CD14-positive monocyte (primary cell): ENCODE measurements at regions not wholly inside any gene's neighbourhood (a gene's known extent, or its start where the extent isn't known, plus 50 kb on each side); places are given as distances from the start of the nearest gene placed in this dataset.
"Not testable (repeated sequence)": the region's sequence is repeated elsewhere in the genome, so short reads cannot be mapped to it uniquely, and the experiment has no call there.

ENCODE experiments used
- DNase-seq, 3 donors: peaks; one replicate each; pipeline ENCODE4 v3.0.0-alpha.2; 2011 to 2022
- H2AFZ ChIP-seq: 2 replicates; pipeline ENCODE4 v1.6.0; 2012; ENCODE audit warnings: mild to moderate bottlenecking, low read depth, low read length, inconsistent platforms; ENCODE audit not compliant: insufficient read depth, poor library complexity, severe bottlenecking
- H3K27ac ChIP-seq, 2 donors: 1 replicate in 1 of 2; 2 replicates in 1 of 2; pipeline ENCODE4 v1.5.1; 2012 to 2013; ENCODE audit warnings: low read length in 2 of 2, control low read depth in 1 of 2, inconsistent platforms in 1 of 2, low read depth in 1 of 2, mild to moderate bottlenecking in 1 of 2
- H3K27me3 ChIP-seq, 2 donors: one replicate each; pipeline versions ENCODE4 v1.6.0 to v1.6.1; 2011 to 2013; ENCODE audit warnings: low read length in 2 of 2; ENCODE audit not compliant: control insufficient read depth in 2 of 2, insufficient read depth in 2 of 2
- H3K36me3 ChIP-seq, 2 donors: replicated peaks in 1 of 2; 1 replicate in 1 of 2; 2 replicates in 1 of 2; pipeline versions ENCODE4 v1.5.1 to v1.6.1; 2012 to 2013; ENCODE audit warnings: low read length in 2 of 2, control low read depth in 1 of 2, inconsistent platforms in 1 of 2, mild to moderate bottlenecking in 1 of 2; ENCODE audit not compliant: insufficient read depth in 2 of 2, control insufficient read depth in 1 of 2
- H3K4me1 ChIP-seq, 2 donors: 1 replicate in 1 of 2; 2 replicates in 1 of 2; pipeline versions ENCODE4 v1.5.1 to v1.6.1; 2012 to 2013; ENCODE audit warnings: low read length in 2 of 2, control low read depth in 1 of 2, inconsistent platforms in 1 of 2, mild to moderate bottlenecking in 1 of 2, moderate library complexity in 1 of 2; ENCODE audit not compliant: insufficient read depth in 2 of 2, control insufficient read depth in 1 of 2
- H3K4me2 ChIP-seq: replicated peaks from 2 replicates; pipeline ENCODE3; 2012; ENCODE audit warnings: low read length, moderate library complexity, mild to moderate bottlenecking; ENCODE audit not compliant: poor library complexity, severe bottlenecking; ENCODE audit errors: extremely low read depth
- H3K4me3 ChIP-seq, 3 experiments: fragments of 200-600 bp in 1 of 3; sonication (generic) in 1 of 3; replicated peaks in 1 of 3; 1 replicate in 2 of 3; 2 replicates in 1 of 3; pipeline ENCODE4 v1.5.1; 2011 to 2013; ENCODE audit warnings: low read length in 3 of 3, mild to moderate bottlenecking in 3 of 3, control low read depth in 2 of 3, low read depth in 2 of 3, inconsistent platforms in 1 of 3, moderate library complexity in 1 of 3
- H3K79me2 ChIP-seq: 2 replicates; pipeline ENCODE4 v1.6.0; 2012; ENCODE audit warnings: mild to moderate bottlenecking, control low read depth, inconsistent platforms, low read length, moderate library complexity; ENCODE audit not compliant: insufficient read depth
- H3K9ac ChIP-seq: 2 replicates; pipeline ENCODE4 v1.6.0; 2017; ENCODE audit warnings: low read length, mild to moderate bottlenecking; ENCODE audit not compliant: insufficient read depth, poor library complexity, severe bottlenecking
- H3K9me3 ChIP-seq, 2 donors: replicated peaks in 1 of 2; 1 replicate in 1 of 2; 2 replicates in 1 of 2; pipeline versions ENCODE4 v1.5.1 to v1.6.1; 2012 to 2013; ENCODE audit warnings: low read length in 2 of 2, control low read depth in 1 of 2; ENCODE audit not compliant: control insufficient read depth in 1 of 2, insufficient read depth in 1 of 2
- H4K20me1 ChIP-seq: 2 replicates; pipeline ENCODE4 v1.6.0; 2012; ENCODE audit warnings: mild to moderate bottlenecking, low read length, control low read depth, moderate library complexity; ENCODE audit not compliant: insufficient read depth
- H3K27ac Mint-ChIP-seq, 7 donors: one replicate each; pipeline ENCODE4 v1.8.0; 2020; ENCODE audit warnings: mild to moderate bottlenecking in 7 of 7, mixed read lengths in 7 of 7, moderate library complexity in 6 of 7, inconsistent platforms in 2 of 7
- H3K27me3 Mint-ChIP-seq, 3 donors: one replicate each; pipeline ENCODE4 v1.8.0; 2021 to 2022; ENCODE audit warnings: low read depth in 3 of 3, mild to moderate bottlenecking in 3 of 3, mixed read lengths in 3 of 3, moderate library complexity in 3 of 3, inconsistent platforms in 1 of 3
- H3K36me3 Mint-ChIP-seq, 2 donors: one replicate each; pipeline ENCODE4 v1.8.0; 2020; ENCODE audit warnings: mixed read lengths in 2 of 2, inconsistent platforms in 1 of 2, mild to moderate bottlenecking in 1 of 2
- H3K4me1 Mint-ChIP-seq: one replicate; pipeline ENCODE4 v1.8.0; 2020; ENCODE audit warnings: mild to moderate bottlenecking, mixed read lengths
- H3K4me3 Mint-ChIP-seq, 2 donors: one replicate each; pipeline ENCODE4 v1.8.0; 2020; ENCODE audit warnings: mild to moderate bottlenecking in 2 of 2, mixed read lengths in 2 of 2, moderate library complexity in 1 of 2
- H3K9me3 Mint-ChIP-seq, 7 donors: one replicate each; pipeline ENCODE4 v1.8.0; 2020 to 2022; ENCODE audit warnings: mixed read lengths in 7 of 7, mild to moderate bottlenecking in 6 of 7, moderate library complexity in 6 of 7, inconsistent platforms in 2 of 7
- WGBS: methylation state at CpG from one replicate; pipeline ENCODE4 v1.1.5; 2013; ENCODE audit warnings: missing lambda C conversion rate; ENCODE audit not compliant: insufficient coverage; 5-methylcytosine and 5-hydroxymethylcytosine counted together
- intact Hi-C, 2 donors: fragments of 100-400 bp; cut with micrococcal nuclease; formaldehyde crosslinking; loops; one replicate each; pipeline versions ENCODE4 v1.15.0 to v1.15.1; 2023
- TF ChIP-seq, protein P1 (sequence below): fragments of 200-600 bp; IDR thresholded peaks from one replicate; pipeline ENCODE4 v1.8.0; 2022; ENCODE audit warnings: antibody characterized with exemption, mild to moderate bottlenecking

DNA sequence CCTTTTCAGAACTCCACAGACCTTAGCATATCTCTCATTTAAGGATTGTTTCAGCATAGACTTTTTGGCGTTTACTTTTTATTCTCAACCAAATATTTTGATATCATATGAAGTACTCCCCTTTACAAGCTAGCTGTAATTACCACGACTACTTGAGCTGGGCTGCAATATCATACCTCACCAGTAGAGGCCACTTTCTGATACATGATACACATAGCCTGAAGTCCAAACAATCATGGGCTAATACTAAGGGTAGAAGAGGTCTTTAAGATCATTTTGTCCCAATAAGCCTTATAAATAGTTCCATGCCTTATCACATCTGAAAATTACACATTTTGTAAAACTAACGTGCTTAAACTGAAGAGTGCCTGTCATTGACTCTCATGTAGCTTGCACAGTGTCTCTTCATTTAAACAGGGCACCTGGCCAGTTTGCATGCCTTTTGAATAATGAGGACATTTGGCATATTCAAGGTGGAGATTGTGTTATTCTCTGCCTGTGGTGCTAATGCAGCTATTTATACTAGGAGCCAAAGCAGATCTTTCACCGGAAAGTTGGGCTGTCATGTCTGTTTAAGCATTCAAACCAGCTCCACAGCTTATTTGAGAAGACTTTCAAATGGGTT lies 403.7 kb upstream of the ZMIZ1 start:
- no peaks in the 10 kb centered on the region for H3K36me3 ChIP-seq
- intact Hi-C loops = loop anchor here in 1 of 2 donors (10.0 kb wide), 1 partner anchor 530 kb away; no protein-coding TSS in a partner anchor
- no peak overlapping the region for H3K9ac ChIP-seq
- Mint-ChIP-seq H3K4me1 (no peaks in the 10 kb centered on the region), H3K36me3 (no peaks in the 10 kb centered on the region), H3K27ac (no peak overlapping the region), H3K9me3 (peaks cover 5 to 26% (median 14%) of the 10 kb centered on the region in 7 donors), H3K4me3 (no peak overlapping the region), H3K27me3 (peaks cover 2 to 11% (median 5%) of the 10 kb centered on the region in 3 donors)
- no peaks in the 10 kb centered on the region for H3K79me2 ChIP-seq
- peak in 2 of 3 donors; percentile 17 to 21 for DNase-seq
- no peaks in the 10 kb centered on the region for H3K27me3 ChIP-seq
- H3K4me1 ChIP-seq = no peaks in the 10 kb centered on the region
- TF ChIP-seq, protein P1, sequence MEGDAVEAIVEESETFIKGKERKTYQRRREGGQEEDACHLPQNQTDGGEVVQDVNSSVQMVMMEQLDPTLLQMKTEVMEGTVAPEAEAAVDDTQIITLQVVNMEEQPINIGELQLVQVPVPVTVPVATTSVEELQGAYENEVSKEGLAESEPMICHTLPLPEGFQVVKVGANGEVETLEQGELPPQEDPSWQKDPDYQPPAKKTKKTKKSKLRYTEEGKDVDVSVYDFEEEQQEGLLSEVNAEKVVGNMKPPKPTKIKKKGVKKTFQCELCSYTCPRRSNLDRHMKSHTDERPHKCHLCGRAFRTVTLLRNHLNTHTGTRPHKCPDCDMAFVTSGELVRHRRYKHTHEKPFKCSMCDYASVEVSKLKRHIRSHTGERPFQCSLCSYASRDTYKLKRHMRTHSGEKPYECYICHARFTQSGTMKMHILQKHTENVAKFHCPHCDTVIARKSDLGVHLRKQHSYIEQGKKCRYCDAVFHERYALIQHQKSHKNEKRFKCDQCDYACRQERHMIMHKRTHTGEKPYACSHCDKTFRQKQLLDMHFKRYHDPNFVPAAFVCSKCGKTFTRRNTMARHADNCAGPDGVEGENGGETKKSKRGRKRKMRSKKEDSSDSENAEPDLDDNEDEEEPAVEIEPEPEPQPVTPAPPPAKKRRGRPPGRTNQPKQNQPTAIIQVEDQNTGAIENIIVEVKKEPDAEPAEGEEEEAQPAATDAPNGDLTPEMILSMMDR = peak; percentile 71
- no peak overlapping the region for H3K4me2 ChIP-seq
- WGBS = 82% methylated on average over 3 of the region's 4 CpGs
- H3K4me3 ChIP-seq = no peak overlapping the region
- H3K27ac ChIP-seq = no peak overlapping the region
- H2AFZ ChIP-seq = no peak overlapping the region
- no peaks in the 10 kb centered on the region for H4K20me1 ChIP-seq
- H3K9me3 ChIP-seq = peaks cover 4 to 7% of the 10 kb centered on the region in 2 donors

DNA sequence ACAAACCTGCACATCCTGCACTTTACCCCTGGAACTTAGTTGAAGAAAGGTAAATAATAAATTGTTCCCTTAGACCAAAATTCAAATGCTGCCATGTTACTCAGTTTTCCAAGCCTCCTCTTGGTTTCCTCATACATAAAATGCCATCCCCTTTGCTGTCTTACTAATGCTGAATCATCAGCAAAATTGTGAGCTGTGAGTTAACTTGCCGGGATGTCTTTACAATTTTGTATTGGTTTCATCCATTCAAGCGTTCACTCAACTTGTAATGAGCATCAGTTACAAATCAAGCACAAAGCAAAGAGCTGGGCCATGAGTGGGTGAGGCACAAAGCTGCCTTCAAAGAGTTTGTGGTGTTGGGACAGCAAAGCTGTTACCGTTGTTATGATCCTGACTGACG lies 395.8 kb upstream of the ZMIZ1 start:
- TF ChIP-seq, protein P1 = no peak
- intact Hi-C loops = no loop called here
- Mint-ChIP-seq H3K27me3 (peaks cover 2 to 9% (median 8%) of the 10 kb centered on the region in 3 donors), H3K4me1 (no peaks in the 10 kb centered on the region), H3K27ac (no peak overlapping the region), H3K4me3 (no peak overlapping the region), H3K36me3 (no peaks in the 10 kb centered on the region), H3K9me3 (peaks cover 0 to 13% (median 3%) of the 10 kb centered on the region in 7 donors)
- Histone ChIP-seq H3K4me1 (no peaks in the 10 kb centered on the region), H3K27me3 (no peaks in the 10 kb centered on the region), H3K36me3 (no peaks in the 10 kb centered on the region), H3K4me2 (no peak overlapping the region), H3K79me2 (no peaks in the 10 kb centered on the region), H3K27ac (no peak overlapping the region), H2AFZ (no peak overlapping the region), H4K20me1 (no peaks in the 10 kb centered on the region), H3K9me3 (no peaks in the 10 kb centered on the region), H3K9ac (no peak overlapping the region), H3K4me3 (no peak overlapping the region)
- WGBS = 83% methylated on average over 1 of the region's 4 CpGs
- DNase-seq = no peak

GRCh38 chr10:78681141-78681540 lies 387.6 kb upstream of the ZMIZ1 start:
- H3K27me3 Mint-ChIP-seq, DNase-seq: not testable (repeated sequence)
- WGBS = 88% methylated on average over 4 of the region's 7 CpGs

More at GRCh38 chr10:78681141-78681540, 387.6 kb upstream of the ZMIZ1 start:
- H3K79me2 ChIP-seq, H3K27me3 ChIP-seq, H3K9ac ChIP-seq, H3K4me3 Mint-ChIP-seq, H2AFZ ChIP-seq, H3K36me3 ChIP-seq, H3K27ac ChIP-seq, H3K9me3 ChIP-seq, H3K4me3 ChIP-seq, intact Hi-C loops, H3K36me3 Mint-ChIP-seq, H3K4me1 ChIP-seq, H4K20me1 ChIP-seq, H3K4me1 Mint-ChIP-seq, H3K27ac Mint-ChIP-seq, H3K4me2 ChIP-seq: not testable (repeated sequence)
- H3K9me3 Mint-ChIP-seq = peaks cover 5 to 18% (median 13%) of the 10 kb centered on the region in 7 donors
